CD14-positive monocyte (primary cell): ENCODE measurements at regions not wholly inside any gene's neighbourhood (a gene's known extent, or its start where the extent isn't known, plus 50 kb on each side); places are given as distances from the start of the nearest gene placed in this dataset.

Experiments used
- DNase-seq, 3 donors: peaks; one replicate each; pipeline ENCODE4 v3.0.0-alpha.2; 2011 to 2022
- H2AFZ ChIP-seq: 2 replicates; pipeline ENCODE4 v1.6.0; 2012; ENCODE audit warnings: mild to moderate bottlenecking, low read depth, low read length, inconsistent platforms; ENCODE audit not compliant: insufficient read depth, poor library complexity, severe bottlenecking
- H3K27ac ChIP-seq, 2 donors: 1 replicate in 1 of 2; 2 replicates in 1 of 2; pipeline ENCODE4 v1.5.1; 2012 to 2013; ENCODE audit warnings: low read length in 2 of 2, control low read depth in 1 of 2, inconsistent platforms in 1 of 2, low read depth in 1 of 2, mild to moderate bottlenecking in 1 of 2
- H3K27me3 ChIP-seq, 2 donors: one replicate each; pipeline versions ENCODE4 v1.6.0 to v1.6.1; 2011 to 2013; ENCODE audit warnings: low read length in 2 of 2; ENCODE audit not compliant: control insufficient read depth in 2 of 2, insufficient read depth in 2 of 2
- H3K36me3 ChIP-seq, 2 donors: replicated peaks in 1 of 2; 1 replicate in 1 of 2; 2 replicates in 1 of 2; pipeline versions ENCODE4 v1.5.1 to v1.6.1; 2012 to 2013; ENCODE audit warnings: low read length in 2 of 2, control low read depth in 1 of 2, inconsistent platforms in 1 of 2, mild to moderate bottlenecking in 1 of 2; ENCODE audit not compliant: insufficient read depth in 2 of 2, control insufficient read depth in 1 of 2
- H3K4me1 ChIP-seq, 2 donors: 1 replicate in 1 of 2; 2 replicates in 1 of 2; pipeline versions ENCODE4 v1.5.1 to v1.6.1; 2012 to 2013; ENCODE audit warnings: low read length in 2 of 2, control low read depth in 1 of 2, inconsistent platforms in 1 of 2, mild to moderate bottlenecking in 1 of 2, moderate library complexity in 1 of 2; ENCODE audit not compliant: insufficient read depth in 2 of 2, control insufficient read depth in 1 of 2
- H3K4me2 ChIP-seq: replicated peaks from 2 replicates; pipeline ENCODE3; 2012; ENCODE audit warnings: low read length, moderate library complexity, mild to moderate bottlenecking; ENCODE audit not compliant: poor library complexity, severe bottlenecking; ENCODE audit errors: extremely low read depth
- H3K4me3 ChIP-seq, 3 experiments: fragments of 200-600 bp in 1 of 3; sonication (generic) in 1 of 3; replicated peaks in 1 of 3; 1 replicate in 2 of 3; 2 replicates in 1 of 3; pipeline ENCODE4 v1.5.1; 2011 to 2013; ENCODE audit warnings: low read length in 3 of 3, mild to moderate bottlenecking in 3 of 3, control low read depth in 2 of 3, low read depth in 2 of 3, inconsistent platforms in 1 of 3, moderate library complexity in 1 of 3
- H3K79me2 ChIP-seq: 2 replicates; pipeline ENCODE4 v1.6.0; 2012; ENCODE audit warnings: mild to moderate bottlenecking, control low read depth, inconsistent platforms, low read length, moderate library complexity; ENCODE audit not compliant: insufficient read depth
- H3K9ac ChIP-seq: 2 replicates; pipeline ENCODE4 v1.6.0; 2017; ENCODE audit warnings: low read length, mild to moderate bottlenecking; ENCODE audit not compliant: insufficient read depth, poor library complexity, severe bottlenecking
- H3K9me3 ChIP-seq, 2 donors: replicated peaks in 1 of 2; 1 replicate in 1 of 2; 2 replicates in 1 of 2; pipeline versions ENCODE4 v1.5.1 to v1.6.1; 2012 to 2013; ENCODE audit warnings: low read length in 2 of 2, control low read depth in 1 of 2; ENCODE audit not compliant: control insufficient read depth in 1 of 2, insufficient read depth in 1 of 2
- H4K20me1 ChIP-seq: 2 replicates; pipeline ENCODE4 v1.6.0; 2012; ENCODE audit warnings: mild to moderate bottlenecking, low read length, control low read depth, moderate library complexity; ENCODE audit not compliant: insufficient read depth
- H3K27ac Mint-ChIP-seq, 7 donors: one replicate each; pipeline ENCODE4 v1.8.0; 2020; ENCODE audit warnings: mild to moderate bottlenecking in 7 of 7, mixed read lengths in 7 of 7, moderate library complexity in 6 of 7, inconsistent platforms in 2 of 7
- H3K27me3 Mint-ChIP-seq, 3 donors: one replicate each; pipeline ENCODE4 v1.8.0; 2021 to 2022; ENCODE audit warnings: low read depth in 3 of 3, mild to moderate bottlenecking in 3 of 3, mixed read lengths in 3 of 3, moderate library complexity in 3 of 3, inconsistent platforms in 1 of 3
- H3K36me3 Mint-ChIP-seq, 2 donors: one replicate each; pipeline ENCODE4 v1.8.0; 2020; ENCODE audit warnings: mixed read lengths in 2 of 2, inconsistent platforms in 1 of 2, mild to moderate bottlenecking in 1 of 2
- H3K4me1 Mint-ChIP-seq: one replicate; pipeline ENCODE4 v1.8.0; 2020; ENCODE audit warnings: mild to moderate bottlenecking, mixed read lengths
- H3K4me3 Mint-ChIP-seq, 2 donors: one replicate each; pipeline ENCODE4 v1.8.0; 2020; ENCODE audit warnings: mild to moderate bottlenecking in 2 of 2, mixed read lengths in 2 of 2, moderate library complexity in 1 of 2
- H3K9me3 Mint-ChIP-seq, 7 donors: one replicate each; pipeline ENCODE4 v1.8.0; 2020 to 2022; ENCODE audit warnings: mixed read lengths in 7 of 7, mild to moderate bottlenecking in 6 of 7, moderate library complexity in 6 of 7, inconsistent platforms in 2 of 7
- intact Hi-C, 2 donors: fragments of 100-400 bp; cut with micrococcal nuclease; formaldehyde crosslinking; loops; one replicate each; pipeline versions ENCODE4 v1.15.0 to v1.15.1; 2023
- TF ChIP-seq, protein P1 (sequence below): fragments of 200-600 bp; IDR thresholded peaks from one replicate; pipeline ENCODE4 v1.8.0; 2022; ENCODE audit warnings: antibody characterized with exemption, mild to moderate bottlenecking

DNA sequence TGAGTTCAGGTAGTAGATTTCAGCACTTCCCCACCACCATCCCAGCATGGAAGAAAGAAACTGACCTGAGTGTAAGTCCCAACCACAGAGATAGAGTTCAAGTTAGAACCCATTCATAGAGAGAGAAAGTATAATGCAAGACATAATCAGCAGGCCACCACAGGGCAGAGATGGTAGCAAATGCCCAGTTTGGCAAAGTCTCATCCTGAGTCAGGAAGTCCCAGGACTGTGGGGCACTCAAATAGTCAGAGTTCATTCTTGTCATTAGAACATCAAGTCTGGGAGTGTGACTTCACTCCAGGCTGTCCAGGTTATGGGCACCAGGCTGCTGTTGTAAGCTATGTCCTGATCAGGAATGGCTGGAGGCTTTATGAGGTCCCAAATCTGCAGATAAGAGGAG lies 72.0 kb upstream of the USP47 start:
- intact Hi-C loops, result no loop called here
- H3K27me3 Mint-ChIP-seq, result peaks cover 8 to 9% (median 8%) of the 10 kb centered on the region in 3 donors
- no peak overlapping the region for H3K27ac Mint-ChIP-seq
- H3K4me1 ChIP-seq, result no peaks in the 10 kb centered on the region
- no peaks in the 10 kb centered on the region for H3K79me2 ChIP-seq
- H3K36me3 Mint-ChIP-seq, result no peaks in the 10 kb centered on the region
- H3K27ac ChIP-seq, result no peak overlapping the region
- no peak overlapping the region for H2AFZ ChIP-seq
- no peak overlapping the region for H3K4me3 ChIP-seq
- H3K27me3 ChIP-seq, result peaks cover 7 to 9% of the 10 kb centered on the region in 2 donors
- TF ChIP-seq, protein P1, sequence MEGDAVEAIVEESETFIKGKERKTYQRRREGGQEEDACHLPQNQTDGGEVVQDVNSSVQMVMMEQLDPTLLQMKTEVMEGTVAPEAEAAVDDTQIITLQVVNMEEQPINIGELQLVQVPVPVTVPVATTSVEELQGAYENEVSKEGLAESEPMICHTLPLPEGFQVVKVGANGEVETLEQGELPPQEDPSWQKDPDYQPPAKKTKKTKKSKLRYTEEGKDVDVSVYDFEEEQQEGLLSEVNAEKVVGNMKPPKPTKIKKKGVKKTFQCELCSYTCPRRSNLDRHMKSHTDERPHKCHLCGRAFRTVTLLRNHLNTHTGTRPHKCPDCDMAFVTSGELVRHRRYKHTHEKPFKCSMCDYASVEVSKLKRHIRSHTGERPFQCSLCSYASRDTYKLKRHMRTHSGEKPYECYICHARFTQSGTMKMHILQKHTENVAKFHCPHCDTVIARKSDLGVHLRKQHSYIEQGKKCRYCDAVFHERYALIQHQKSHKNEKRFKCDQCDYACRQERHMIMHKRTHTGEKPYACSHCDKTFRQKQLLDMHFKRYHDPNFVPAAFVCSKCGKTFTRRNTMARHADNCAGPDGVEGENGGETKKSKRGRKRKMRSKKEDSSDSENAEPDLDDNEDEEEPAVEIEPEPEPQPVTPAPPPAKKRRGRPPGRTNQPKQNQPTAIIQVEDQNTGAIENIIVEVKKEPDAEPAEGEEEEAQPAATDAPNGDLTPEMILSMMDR, result no peak
- H3K9ac ChIP-seq, result no peak overlapping the region
- no peak overlapping the region for H3K4me3 Mint-ChIP-seq
- no peak overlapping the region for H3K4me2 ChIP-seq
- DNase-seq, result no peak
- H3K9me3 Mint-ChIP-seq, result no peaks in the 10 kb centered on the region
- H3K36me3 ChIP-seq, result no peaks in the 10 kb centered on the region
- no peaks in the 10 kb centered on the region for H3K9me3 ChIP-seq
- no peaks in the 10 kb centered on the region for H3K4me1 Mint-ChIP-seq
- H4K20me1 ChIP-seq, result no peaks in the 10 kb centered on the region

DNA sequence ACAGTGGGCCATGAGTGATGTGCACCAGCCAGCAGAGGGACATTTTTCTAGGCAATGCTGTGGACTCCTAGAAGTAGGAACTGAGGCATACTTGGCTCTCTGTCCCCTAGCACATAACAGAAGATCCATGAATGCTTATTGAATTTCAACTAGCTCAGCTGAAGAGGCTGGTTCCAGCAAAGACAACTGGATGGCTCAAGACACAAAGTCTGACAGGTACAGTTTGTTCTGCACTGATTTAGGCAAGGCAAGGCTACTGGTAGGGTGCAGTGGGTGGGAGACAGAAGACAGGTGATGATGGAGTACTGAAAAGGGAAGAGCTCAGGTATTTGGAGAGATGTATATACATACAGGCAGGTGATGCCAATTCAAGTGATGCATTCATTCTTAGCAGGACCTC lies 72.4 kb upstream of the USP47 start:
- Histone ChIP-seq H3K4me1 (no peaks in the 10 kb centered on the region), H3K9ac (no peak overlapping the region), H3K27ac (no peak overlapping the region), H4K20me1 (no peaks in the 10 kb centered on the region), H3K4me2 (no peak overlapping the region), H2AFZ (no peak overlapping the region), H3K36me3 (no peaks in the 10 kb centered on the region), H3K9me3 (no peaks in the 10 kb centered on the region), H3K4me3 (no peak overlapping the region), H3K79me2 (no peaks in the 10 kb centered on the region), H3K27me3 (peaks cover 7 to 9% of the 10 kb centered on the region in 2 donors)
- no peak for DNase-seq
- Mint-ChIP-seq H3K9me3 (no peaks in the 10 kb centered on the region), H3K27ac (no peak overlapping the region), H3K4me3 (no peak overlapping the region), H3K36me3 (no peaks in the 10 kb centered on the region), H3K4me1 (no peaks in the 10 kb centered on the region), H3K27me3 (peaks cover 7 to 8% (median 8%) of the 10 kb centered on the region in 3 donors)
- TF ChIP-seq, protein P1, result no peak
- intact Hi-C loops, result no loop called here
